HG03432 (cell line): ENCODE measurements at regions not wholly inside any gene's neighbourhood (a gene's known extent, or its start where the extent isn't known, plus 50 kb on each side); places are given as distances from the start of the nearest gene placed in this dataset.
"Not testable (repeated sequence)": the region's sequence is repeated elsewhere in the genome, so short reads cannot be mapped to it uniquely, and the experiment has no call there.

Experiments used
- ATAC-seq: cut with Tn5 transposase; IDR thresholded peaks from one replicate; pipeline ENCODE4 v1.9.1; 2021; ENCODE audit warnings: mild to moderate bottlenecking, moderate library complexity; ENCODE audit not compliant: unreplicated experiment

DNA sequence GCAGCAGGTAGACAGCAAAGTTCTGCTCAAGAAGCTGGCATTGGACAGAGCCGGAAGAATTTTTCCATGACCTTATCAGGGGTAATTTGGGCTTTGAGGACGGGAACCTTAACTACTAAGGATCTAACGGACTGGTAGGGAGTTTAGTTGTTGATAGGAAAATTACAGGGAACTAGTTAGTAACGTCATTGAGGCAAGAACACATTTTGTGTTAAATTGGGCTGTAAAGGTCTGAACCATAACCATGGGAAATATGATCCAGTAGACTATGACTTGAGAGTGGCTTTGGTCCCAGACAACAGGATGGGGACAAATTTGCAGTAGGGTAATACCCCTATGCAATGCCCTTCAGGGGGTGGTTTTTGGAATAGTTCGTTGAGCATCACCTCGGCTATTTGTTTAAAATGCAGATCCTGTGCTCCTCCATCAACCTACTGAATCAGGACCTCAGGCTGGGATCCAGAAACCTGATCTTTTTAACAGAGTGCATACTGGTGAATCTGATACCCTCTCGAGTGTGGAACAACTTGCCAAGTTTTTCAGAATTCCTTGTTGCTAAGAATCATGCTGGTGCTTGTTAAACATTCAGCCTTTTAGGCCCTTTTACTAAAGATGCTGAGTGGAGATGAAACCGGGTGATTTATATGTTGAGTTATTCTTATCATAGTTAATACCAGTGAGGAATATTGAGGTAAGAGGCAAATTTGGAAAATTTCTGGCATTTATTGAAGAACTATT lies 255.1 kb downstream of the MAP2K6 start:
- ATAC-seq: no peak

DNA sequence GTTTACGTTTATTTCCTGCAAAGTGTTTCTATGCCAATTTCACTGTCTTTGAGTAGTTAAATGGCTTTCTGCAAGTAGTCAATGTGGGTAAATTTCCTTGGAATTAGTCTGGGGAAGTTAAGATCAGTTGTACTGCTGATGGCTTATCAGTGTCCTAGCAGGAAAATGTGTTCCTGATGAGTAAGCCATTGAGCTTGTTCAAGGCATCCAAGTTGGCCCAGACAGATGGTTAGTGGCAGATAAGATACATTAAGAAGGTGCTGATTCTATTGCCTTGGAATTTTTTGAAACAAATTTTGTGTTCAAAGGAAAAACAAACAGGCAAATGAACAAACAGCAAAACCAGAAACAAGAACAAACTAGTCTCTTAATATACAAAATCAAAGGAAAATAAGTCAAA lies 258.4 kb downstream of the MAP2K6 start:
- ATAC-seq: no peak

DNA sequence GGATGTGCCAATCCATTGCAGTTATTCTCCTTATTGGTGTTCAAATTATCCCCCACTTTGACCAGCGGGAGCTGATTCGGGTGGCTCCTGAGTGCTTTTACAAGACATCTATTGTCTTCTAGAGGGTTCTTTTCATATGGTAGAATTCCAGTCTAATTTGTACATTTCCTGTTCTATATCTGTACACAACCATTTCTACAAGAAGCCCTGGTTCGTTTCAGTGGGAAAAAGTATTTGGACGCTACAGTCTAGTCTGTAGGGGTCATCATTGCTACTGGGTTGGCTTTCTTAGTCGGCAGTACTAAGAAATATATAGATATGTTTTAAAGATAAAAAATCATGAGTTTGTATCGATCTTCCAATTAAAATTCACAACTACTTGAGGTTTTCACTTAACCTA lies 262.6 kb downstream of the MAP2K6 start:
- ATAC-seq: no peak

DNA sequence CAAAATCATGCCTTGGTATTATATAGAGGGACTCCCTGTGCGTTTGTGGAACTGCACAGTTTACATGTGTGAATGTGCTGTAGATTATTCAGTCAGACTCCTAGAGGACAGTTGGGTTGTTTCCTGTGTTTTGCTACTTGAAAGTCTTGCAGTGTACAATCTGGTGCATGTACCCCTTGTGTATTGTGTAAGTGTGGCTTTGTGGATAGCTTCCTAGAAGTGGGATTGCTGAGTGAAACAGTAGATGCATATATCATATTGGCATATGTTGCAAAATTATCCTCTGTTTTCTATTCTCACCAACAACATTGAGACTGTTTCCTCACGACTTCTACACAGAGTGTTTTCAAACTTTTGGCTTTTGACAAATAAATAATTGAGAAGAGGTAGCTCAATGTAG lies 263.7 kb downstream of the MAP2K6 start:
- ATAC-seq: no peak

DNA sequence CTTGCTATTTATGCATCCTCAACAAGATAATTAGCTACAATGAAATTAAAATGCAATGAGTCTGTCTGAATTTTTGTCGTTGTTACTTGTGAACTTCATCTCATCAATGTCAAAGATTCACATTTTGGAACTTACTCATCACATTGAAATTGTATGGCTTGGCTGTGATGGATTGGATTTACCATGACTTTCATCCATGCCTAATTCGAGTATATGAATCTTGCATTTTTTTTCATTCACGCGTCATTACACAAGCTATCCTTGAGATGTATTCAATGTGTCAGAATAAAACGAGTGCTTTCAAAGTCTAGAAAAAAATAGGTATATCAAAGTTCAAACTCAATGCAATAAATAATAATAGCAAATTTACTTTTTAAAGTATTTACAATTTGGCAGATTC lies 265.3 kb downstream of the MAP2K6 start:
- ATAC-seq: no peak

DNA sequence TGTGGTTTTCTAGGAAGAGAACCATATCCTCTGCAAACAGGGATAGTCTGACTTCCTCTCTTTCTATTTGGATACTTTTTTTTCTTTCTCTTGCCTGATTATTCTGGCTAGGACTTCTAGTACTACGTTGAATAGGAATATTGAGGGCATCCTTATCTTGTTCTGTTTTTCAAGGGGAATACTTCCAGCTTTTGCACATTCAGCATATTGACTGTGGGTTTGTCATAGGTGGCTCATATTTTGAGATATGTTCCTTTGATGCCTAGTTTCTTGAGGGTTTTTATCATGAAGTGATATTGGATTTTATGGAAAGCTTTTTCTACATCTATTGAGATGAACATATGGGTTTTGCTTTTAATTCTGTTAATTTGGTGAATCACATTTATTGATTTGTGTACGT lies 269.8 kb downstream of the MAP2K6 start:
- ATAC-seq: no peak

DNA sequence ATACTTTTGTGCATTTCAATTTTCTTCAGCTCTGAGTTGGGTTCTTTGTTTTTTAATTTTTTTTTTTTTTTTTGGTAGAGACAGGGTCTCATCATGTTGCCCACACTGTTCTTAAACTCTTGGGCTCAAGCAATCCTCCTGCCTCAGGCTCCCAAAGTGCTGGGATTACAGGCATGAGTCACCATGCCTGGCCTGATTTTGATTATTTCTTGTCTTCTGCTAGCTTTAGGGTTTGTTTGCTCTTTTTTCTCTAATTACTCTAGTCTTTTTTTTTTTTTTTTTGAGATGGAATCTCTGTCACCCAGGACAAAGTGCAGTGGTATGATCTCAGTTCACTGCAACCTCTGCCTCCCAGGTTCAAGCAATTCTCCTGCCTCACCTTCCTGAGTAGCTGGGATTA lies 270.7 kb downstream of the MAP2K6 start:
- not testable (repeated sequence) for ATAC-seq

DNA sequence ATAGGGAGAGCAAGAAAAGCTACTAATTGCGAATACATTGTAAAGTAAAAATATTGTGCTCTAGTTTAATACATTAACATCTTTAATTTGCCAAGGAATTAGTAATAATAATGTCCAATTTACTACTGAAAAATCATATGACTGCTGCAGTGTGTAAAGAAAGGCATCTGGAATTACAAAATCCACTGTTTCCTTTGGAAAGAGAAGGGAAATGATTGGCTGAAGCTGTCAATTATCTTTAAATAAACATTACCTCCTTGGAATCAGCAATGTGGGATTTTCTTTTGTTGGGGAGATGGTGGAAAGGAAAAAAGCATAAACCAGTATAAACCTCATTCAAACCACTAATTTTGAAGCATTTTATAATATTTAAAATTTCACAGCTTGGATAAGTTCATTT lies 276.0 kb downstream of the MAP2K6 start:
- no peak for ATAC-seq

DNA sequence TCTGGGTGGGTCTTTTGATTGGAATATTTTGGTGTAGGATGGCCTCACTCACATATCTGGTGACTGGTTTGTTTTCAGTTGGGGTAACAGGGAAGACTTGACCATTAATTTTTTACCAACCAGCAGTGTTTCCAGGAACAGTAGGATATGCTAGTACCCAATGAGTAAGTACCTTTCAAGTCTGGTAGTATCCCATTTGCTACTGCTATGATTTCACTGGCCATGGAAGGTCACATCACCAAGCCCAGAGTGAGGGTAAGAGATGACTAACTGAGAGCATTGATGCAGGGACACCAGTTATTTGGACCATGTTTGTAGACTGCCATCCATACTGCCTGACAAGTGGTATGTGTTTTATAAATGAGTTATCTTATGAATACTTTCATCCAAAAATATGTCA lies 277.7 kb downstream of the MAP2K6 start:
- no peak for ATAC-seq

DNA sequence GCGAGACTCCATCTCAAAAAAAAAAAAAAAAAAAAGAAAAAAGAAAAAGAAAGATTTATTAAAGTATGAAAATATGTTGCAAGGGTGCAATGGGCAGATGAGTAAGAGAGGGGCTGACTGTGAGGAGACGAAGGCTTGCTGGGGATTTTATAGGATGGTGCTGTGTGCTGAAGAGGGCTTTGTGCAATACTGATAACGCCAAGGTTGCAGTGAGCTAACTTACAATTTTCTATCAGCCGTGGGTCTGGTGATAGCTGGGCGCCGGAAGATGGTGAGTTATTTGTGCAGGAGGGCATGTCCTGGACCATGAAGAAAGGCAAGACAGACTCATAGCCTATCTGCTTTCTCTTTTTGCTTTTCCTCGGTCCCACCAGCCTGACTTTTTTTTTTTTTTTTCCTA lies 281.1 kb downstream of the MAP2K6 start:
- no peak for ATAC-seq

DNA sequence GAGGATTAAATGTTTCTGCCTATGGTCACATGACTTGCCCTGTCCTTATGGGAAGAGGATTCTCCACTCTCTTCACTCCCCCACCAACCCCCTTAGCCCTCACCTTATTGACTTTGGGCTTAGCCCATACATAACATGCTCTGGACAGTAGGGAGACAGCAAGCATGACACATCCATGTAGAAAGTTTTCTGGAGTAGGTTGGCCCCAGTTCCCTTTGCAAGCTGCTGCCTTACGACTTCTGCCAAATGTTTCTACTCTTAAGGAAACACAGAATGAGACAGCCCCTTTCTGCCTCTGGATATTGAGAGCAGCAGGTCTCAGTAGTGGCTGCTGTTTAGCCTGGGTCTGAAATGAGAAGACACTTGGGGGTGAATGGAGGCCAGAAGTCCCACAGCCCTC lies 282.2 kb downstream of the MAP2K6 start:
- ATAC-seq: no peak

DNA sequence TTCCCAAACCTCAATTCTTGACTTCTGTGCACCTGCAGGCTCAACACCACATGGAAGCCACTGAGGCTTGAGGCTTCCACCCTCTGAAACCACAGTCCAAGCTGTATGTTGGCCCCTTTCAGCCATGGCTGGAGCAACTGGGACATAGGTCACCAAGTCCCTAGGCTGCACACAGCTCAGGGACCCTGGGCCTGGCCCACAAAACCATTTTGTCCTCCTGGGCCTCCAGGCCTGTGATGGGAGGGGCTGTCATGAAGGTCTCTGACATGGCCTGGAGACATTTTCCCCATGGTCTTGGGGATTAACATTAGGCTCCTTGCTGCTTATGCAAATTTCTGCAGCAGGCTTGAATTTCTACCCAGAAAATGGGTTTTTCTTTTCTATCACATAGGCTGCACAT lies 283.9 kb downstream of the MAP2K6 start:
- ATAC-seq: not testable (repeated sequence)

DNA sequence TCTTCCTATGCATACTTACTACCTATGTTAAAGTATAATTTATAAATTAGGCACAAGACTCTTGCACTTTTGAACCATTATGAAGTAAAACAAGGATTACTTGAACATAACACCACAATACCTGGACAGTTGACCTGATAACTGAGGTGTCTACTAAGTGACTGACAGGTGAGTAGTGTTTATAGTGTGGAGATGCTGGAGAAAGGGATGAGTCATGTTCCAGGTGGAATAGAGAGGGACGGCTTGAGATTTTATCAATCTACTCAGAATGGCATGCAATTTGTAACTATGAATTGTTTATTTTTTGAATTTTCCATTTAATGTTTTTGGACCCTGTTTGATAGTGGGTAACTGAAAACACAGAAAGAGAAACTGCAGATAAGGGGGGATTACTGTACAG lies 287.6 kb downstream of the MAP2K6 start:
- ATAC-seq: no peak

DNA sequence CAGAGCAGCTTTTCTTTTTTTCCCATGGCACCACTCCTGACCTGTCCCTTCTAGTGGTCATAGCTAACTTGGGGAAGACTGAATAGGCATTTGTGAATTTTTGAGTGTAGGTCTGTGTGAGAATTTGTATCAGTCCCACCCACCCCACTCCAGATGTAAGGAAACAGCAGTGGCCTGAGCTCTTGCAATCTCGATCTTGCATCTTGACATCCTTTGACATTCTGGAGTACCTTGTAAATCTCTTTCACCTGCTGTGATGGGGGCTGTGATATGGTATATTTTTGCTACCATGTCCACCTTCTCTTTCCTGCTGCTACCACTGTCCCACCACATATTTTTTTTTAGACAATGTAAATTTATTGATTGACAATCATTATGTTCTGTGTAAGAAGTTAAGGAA lies 289.3 kb downstream of the MAP2K6 start:
- ATAC-seq: no peak

DNA sequence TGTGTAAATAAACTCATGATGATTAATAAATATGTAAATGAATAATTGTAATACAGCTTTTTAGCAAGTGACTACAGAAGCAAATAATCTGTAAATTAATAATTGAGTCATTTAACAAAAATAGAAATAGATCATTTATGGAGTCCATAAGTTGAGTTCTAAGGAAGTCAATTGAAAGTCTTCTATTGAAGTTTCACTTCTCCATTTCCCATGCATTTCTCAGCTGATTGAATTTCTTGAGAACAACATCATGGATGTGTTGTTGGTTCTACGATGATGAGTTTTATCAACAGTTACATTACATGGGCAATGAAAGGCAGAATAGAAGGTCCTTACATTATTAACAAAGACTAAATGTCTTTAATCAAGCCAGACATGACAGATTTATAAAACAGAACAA lies 290.4 kb downstream of the MAP2K6 start:
- no peak for ATAC-seq

DNA sequence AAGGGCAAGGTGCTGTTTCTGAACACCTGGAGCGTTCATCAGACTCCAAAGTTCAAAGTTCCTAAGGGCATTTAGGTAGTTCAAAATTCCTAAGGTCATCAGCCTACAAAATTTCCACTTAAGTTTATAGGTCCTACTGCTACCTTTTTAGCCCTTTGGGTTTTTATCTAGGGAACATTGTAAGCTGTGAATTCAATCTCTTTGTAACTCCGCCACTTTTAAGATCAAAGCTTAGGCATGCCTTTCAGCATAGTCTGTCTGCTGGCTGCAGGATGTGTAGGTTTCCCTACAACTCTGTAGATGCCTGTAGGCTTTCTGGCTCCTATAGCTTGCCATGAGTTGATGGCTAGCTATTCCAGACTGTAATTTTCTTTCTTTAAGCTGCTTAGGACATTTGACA lies 291.6 kb downstream of the MAP2K6 start:
- no peak for ATAC-seq

DNA sequence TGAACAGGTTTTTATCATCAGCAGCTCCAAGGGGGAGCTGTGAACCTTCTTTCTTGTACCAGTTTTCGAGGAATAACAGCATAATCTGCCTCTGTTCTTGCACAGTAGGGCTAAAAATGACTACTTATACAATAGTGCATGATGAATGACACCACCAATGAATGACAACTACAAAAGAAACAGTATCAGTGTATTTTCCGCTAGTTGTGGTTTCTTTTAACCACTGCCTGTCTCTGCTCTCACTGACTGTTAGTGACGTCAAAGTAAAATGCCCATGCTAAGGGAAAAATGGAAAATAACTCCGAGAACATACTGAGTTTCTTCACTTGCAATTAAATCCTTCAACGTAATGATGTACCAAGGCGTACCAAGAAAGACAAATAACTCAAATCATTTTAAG lies 294.9 kb downstream of the MAP2K6 start:
- ATAC-seq: no peak

DNA sequence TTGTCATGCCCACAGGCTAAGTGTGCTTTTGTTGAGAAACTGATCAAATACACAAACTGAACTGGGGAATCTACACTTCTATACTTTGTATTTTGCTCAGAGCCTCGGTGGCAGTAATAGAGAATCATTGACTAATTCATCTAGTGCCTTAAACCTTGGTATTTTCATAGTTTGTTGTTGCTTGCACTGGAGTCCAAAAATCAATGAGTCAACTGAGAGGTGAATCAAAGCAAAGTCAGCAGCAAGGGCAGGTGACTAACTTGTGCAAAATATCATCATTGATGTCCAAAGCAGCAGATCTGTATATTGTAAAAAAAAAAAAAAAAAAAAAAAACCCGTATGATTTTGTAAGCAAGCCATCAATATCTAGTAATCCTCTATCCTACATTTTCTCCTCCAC lies 296.4 kb downstream of the MAP2K6 start:
- no peak for ATAC-seq

DNA sequence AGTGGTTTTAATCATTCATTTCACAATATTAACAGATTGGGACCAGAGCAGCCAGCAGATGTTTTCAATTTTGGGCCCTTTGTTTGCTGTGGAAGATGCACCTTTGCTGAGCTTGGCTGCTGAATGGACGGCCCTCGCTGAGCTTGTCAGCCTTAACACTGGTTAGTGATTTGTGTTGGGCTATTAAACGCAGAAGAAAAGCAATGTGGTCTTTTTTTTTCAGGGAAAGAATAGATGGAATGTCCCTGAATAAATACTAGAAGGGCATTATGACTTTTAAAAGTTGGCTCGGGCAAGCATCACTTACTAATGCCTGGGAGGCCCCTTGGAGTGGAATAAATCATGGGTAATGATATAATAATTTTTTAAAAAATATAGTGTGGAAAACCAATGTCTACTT lies 297.0 kb downstream of the MAP2K6 start:
- ATAC-seq: no peak

DNA sequence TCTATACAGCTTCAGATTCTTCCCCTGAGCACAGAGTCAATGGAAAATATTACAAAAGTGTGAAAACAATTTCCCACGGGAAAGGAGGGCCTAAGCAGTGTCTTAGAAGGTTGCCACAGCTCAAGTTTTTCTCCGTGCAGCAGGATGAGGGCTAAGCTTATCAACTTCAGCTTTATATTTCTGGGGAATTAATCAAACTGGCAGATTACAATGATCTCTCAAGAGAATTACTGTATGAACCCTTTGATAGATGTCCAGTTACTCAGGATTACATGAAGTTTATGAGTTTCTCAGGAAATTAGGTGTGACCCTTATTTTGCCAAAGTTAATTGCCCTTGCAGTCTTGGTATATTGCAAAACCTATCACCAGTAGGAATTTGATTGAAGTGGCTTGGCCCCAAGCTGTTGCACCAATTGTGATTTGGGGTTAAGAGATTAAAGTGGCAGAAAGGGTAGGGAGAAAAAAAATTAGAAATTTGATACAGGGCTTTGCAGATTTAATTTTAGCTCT lies 298.4 kb downstream of the MAP2K6 start:
- ATAC-seq: no peak

DNA sequence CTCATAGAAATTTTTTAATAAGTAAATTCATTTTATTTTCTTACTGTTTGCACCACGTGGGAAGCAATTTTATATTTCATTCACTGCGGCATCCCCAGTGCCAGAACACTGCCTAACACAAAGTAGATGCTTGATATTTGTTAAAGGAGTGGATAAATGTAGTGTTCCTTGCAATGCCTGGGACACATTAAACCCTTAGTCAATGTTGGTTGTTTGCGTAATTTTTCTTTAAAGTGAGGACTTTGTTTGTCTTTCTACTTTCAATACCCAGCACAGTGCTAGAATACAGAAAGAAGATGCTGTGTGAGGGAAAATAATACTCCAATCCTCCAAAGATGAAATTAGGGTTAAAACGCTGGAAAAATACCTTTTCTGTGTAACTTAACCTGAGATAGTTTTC lies 299.3 kb downstream of the MAP2K6 start:
- no peak for ATAC-seq

DNA sequence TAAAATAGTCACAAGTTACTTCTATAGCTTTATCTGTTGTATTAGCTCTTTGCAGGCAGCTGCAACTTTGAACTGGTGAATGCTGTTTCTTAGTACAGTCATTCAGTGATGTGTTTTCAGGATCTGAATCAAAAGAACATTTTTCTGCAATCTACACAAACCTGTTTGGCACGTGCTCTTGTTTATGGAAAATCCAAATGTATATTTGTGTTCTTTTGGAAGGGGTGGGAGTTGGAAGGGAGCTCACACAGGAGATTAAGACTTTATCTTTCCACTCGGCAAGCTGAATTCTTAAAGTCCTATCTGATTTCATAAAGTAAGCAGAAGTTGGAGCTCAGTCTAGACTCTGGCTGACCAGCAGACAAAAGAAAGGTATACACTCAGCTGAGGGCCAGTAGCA lies 300.2 kb downstream of the MAP2K6 start:
- no peak for ATAC-seq

DNA sequence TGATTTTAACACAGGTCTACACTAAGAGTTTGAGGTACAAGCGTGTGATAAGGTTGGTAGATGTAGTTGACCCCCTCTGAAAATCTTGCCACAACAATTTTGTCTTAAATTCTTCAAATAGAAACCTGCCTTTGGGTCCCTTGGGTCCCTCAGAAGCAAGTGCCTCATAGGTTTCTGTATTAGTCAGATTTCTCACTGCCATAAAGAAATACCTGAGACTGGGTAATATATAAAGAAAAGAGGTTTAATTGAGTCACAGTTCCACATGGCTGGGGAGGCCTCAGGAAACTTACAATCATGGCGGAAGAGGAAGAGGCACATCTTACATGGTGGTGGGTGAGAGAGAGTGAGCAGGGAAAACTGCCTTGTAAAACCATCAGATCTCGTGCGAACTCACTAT lies 301.2 kb downstream of the MAP2K6 start:
- no peak for ATAC-seq
